ENCODE measurements at regions not wholly inside any gene's neighbourhood (a gene's known extent, or its start where the extent isn't known, plus 50 kb on each side); places are given as distances from the start of the nearest gene placed in this dataset.

- no peak for TF ChIP-seq CTCF (IDR thresholded peaks at IDR 0.05; ENCODE audit: low read length, missing control alignments)
- DNase-seq (ENCODE audit: low read depth), result peak; percentile 7
- H3K4me3 ChIP-seq (replicated peaks; ENCODE audit: low read depth, low read length), result no peak overlapping the region
Measured at GRCh38 chrX:131827935-131828334, 195.2 kb upstream of the STK26 start.

- no peak for DNase-seq (ENCODE audit: low read depth)
- TF ChIP-seq CTCF (IDR thresholded peaks at IDR 0.05; ENCODE audit: low read length, missing control alignments), result no peak
- no peak overlapping the region for H3K4me3 ChIP-seq (replicated peaks; ENCODE audit: low read depth, low read length)
Measured at GRCh38 chrX:131828482-131828881, 194.6 kb upstream of the STK26 start.

GRCh38 chrX:131830400-131831184, 192.5 kb upstream of the STK26 start:
- DNase-seq (ENCODE audit: low read depth), result peak; percentile 82
- TF ChIP-seq CTCF (IDR thresholded peaks at IDR 0.05; ENCODE audit: low read length, missing control alignments), result peak; percentile 36
- H3K4me3 ChIP-seq (replicated peaks; ENCODE audit: low read depth, low read length), result peak overlapping the region; percentile 17

GRCh38 chrX:131831185-131831520, 191.9 kb upstream of the STK26 start:
- DNase-seq (ENCODE audit: low read depth), result no peak
- H3K4me3 ChIP-seq (replicated peaks; ENCODE audit: low read depth, low read length), result no peak overlapping the region
- TF ChIP-seq CTCF (IDR thresholded peaks at IDR 0.05; ENCODE audit: low read length, missing control alignments), result no peak

GRCh38 chrX:131836161-131836560, 186.9 kb upstream of the STK26 start:
- TF ChIP-seq CTCF (IDR thresholded peaks at IDR 0.05; ENCODE audit: low read length, missing control alignments), result no peak
- H3K4me3 ChIP-seq (replicated peaks; ENCODE audit: low read depth, low read length), result no peak overlapping the region
- DNase-seq (ENCODE audit: low read depth), result no peak

- DNase-seq (ENCODE audit: low read depth), result no peak
- no peak for TF ChIP-seq CTCF (IDR thresholded peaks at IDR 0.05; ENCODE audit: low read length, missing control alignments)
- H3K4me3 ChIP-seq (replicated peaks; ENCODE audit: low read depth, low read length), result no peak overlapping the region
Measured at GRCh38 chrX:131837325-131837724, 185.8 kb upstream of the STK26 start.

Data from fibroblast of pulmonary artery (primary cell).